ENCODE measurements at regions not wholly inside any gene's neighbourhood (a gene's known extent, or its start where the extent isn't known, plus 50 kb on each side); places are given as distances from the start of the nearest gene placed in this dataset.
"Not testable (repeated sequence)": the region's sequence is repeated elsewhere in the genome, so short reads cannot be mapped to it uniquely, and the experiment has no call there.

GRCh38 chr16:24624102-24624501, 84.7 kb downstream of the RBBP6 start:
- DNase-seq (ENCODE audit: insufficient read length, low spot score): no peak
- no peak for FAIRE-seq

GRCh38 chr16:24626256-24626655, 86.9 kb downstream of the RBBP6 start:
- DNase-seq (ENCODE audit: insufficient read length, low spot score): peak; percentile 43
- no peak for FAIRE-seq

DNA sequence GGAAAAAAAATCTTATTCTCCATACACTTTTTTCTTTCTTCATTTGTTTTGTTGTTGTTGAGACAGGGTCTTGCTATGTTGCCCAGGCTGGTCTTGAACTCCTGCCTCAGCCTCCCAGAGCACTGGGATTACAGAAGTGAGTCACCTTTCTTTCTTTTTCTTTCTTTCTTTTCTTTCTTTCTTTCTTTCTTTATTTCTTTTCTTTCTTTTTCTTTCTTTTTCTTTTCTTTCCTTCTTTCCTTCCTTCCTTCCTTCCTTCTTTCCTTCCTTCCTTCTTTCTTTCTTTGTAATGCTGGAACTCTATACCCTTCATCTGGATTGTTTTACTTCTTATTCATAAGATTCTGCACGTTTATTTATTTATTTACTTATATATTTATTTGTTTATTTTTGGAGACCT, 94.5 kb upstream of the TNRC6A start:
- DNase-seq (ENCODE audit: insufficient read length, low spot score) (no peak), FAIRE-seq (no peak)

GRCh38 chr16:24635900-24636610, 93.4 kb upstream of the TNRC6A start:
- DNase-seq (ENCODE audit: insufficient read length, low spot score) (peak; percentile 79), FAIRE-seq (peak; percentile 80)

DNA sequence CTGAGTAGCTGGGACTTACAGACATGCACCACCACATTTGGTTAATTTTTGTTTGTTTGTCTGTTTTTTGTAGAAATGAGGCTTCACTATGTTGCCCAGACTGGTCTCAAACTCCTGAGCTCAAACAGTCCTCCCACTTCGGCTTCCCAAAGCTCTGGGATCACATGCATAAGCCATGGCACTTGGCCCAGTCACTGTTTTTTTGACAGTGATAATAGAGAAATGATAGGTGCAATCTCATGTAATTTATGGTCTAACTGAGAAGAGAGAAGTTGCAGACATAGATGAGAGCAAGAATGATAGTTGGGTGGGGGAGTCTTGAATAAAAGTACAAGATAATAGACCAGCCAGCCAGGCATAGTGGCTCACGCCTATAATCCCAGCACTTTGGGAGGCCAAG, 89.7 kb upstream of the TNRC6A start:
- FAIRE-seq: no peak
- no peak for DNase-seq (ENCODE audit: insufficient read length, low spot score)

- DNase-seq (ENCODE audit: insufficient read length, low spot score) (no peak), FAIRE-seq (no peak)
Observed at GRCh38 chr16:24643489-24643888, 86.0 kb upstream of the TNRC6A start.

DNA sequence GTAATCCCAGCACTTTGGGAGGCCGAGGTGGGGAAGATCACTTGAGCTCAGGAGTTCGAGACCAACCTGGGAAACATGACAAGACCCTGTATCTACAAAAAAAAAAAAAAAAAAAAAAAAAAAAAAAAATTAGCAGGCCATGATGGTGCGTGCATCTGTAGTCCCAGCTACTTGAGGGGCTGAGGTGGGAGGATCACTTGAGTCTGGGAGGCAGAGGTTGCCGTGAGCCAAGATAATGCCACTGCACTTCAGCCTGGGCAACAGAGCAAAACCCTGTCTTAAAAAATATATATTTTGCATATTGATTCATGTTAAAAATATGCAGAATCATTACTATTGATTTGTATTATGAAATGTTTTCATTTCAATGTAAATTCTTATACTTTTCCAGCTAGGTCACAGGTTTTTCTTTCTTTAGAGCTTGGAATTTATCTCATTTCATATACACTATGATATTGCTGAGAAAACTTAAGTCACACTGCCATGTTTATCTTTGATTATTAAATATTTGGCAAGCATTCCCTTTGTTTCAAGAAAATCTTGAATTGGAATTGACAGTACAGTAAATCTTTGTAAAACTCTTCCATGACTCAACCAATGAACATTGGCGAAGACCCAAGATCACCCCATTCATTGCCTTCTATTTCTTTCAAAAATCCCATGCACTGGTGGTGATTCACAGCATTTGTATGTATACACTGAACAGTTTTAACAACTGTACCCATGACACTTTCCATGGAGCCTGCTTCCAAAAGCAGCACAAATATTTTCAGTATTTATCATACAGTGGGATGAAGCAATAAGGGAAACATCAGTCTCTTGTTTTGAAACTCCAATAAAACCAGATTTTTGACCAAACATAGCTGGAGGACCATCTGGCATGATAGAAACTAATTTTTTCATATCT, 83.5 kb upstream of the TNRC6A start:
- DNase-seq (ENCODE audit: insufficient read length, low spot score): peak; percentile 86
- FAIRE-seq: no peak

DNA sequence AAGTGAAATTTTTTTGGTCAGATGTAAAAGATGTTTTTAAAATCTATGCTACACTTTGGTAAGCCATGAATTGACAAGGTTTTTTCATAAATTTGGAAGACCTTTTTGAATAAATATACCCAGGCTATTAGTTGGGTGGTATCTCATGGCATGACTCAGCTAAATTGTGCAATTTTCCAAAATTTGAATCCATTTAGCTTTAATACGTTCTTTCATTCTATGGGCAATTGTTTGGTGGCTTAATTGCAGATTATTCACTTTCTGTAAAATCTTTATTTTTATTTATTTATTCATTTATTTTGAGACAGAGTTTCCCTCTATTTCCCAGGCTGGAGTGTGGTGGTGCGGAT, 82.8 kb upstream of the TNRC6A start:
- DNase-seq (ENCODE audit: insufficient read length, low spot score) (no peak), FAIRE-seq (no peak)

DNA sequence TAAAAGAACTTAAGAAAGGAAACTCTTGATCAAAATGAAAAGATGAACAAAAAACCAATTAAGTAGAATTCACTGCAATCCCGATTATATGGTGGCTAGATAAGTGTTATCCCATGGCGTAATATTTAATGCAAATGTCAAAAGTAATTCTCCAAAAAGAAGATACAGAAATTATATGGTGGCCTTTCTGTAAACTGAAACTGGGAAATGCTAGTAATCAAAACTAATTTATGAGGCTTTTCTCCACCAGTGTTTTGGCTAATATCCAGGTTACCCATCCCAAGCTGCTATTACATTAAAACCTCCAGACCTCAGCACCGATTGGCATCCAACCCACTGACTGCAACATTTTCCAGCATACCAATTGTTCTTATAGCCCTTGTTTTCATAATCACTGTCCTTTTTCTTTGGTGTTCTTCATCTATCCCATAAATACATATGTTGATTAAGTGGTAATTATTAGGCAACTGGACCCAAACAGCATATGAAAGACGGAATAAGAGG, 77.2 kb upstream of the TNRC6A start:
- DNase-seq (ENCODE audit: insufficient read length, low spot score): no peak
- FAIRE-seq: no peak

- no peak for FAIRE-seq
- DNase-seq (ENCODE audit: insufficient read length, low spot score): no peak
Observed at GRCh38 chr16:24652803-24653202, 76.6 kb upstream of the TNRC6A start.

DNA sequence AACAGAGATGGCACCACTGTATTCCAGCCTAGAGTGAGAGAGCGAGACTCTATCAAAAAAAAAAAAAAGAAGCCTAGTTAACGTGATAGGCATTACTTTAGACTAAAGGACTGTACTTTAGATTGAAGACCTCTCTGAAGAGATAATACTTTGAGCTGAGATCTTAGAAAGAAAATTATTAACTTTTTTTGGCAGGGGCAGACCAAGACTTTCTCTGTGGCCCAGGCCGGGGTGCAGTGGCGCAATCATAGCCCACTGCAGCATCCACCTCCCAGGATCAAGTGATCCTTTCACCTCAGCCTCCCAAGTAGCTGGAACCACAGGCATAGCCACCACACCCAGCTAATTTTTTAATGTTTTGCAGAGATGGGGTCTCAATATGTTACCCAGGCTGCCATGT, 75.7 kb upstream of the TNRC6A start:
- no peak for DNase-seq (ENCODE audit: insufficient read length, low spot score)
- FAIRE-seq: no peak

DNA sequence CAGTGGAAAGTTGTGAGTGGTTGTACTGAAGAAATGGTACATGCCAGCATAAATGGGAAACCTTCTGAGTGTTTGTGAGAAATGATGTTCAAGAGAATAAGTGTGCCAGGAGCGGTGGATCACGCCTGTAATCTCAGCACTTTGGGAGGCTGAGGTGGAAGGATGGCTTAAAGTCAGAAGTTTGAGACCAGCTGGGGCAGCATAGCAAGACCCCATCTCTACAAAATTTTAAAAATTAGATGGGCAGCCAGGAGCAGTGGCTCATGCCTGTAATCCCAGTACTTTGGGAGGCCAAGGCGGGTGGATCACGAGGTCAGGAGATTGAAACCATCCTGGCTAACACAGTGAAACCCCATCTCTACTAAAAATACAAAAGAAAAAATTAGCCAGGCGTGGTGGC, 63.5 kb upstream of the TNRC6A start:
- not testable (repeated sequence) for FAIRE-seq

DNA sequence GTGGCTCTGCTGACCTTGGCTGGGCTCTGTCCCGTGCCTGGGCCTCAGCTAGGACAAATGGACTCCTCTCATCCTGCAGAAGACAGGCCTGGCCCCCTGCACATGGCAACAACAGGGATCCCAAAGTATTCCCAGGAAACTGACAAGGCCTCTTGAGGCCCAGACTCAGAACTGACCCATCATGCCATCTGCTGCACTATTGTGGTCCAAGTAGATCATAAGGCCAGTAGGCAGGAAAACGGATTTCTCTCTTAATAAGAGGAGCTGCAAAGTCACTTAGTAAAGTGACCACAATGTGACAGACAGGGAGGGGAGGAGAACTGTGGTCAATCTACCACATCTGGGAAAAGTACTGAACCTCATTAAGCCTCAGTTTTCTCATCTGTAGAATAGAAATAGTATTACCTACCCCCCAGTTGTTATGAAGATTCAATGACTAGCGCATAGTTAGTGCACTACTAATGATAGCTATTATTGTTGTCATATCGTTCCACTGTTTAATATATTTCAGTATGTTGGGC, 62.1 kb upstream of the TNRC6A start:
- FAIRE-seq (no peak), DNase-seq (ENCODE audit: insufficient read length, low spot score) (no peak)

More for the DNA sequence above, 63.5 kb upstream of the TNRC6A start:
- not testable (repeated sequence) for DNase-seq (ENCODE audit: insufficient read length, low spot score)

GRCh38 chr16:24668481-24669061, 60.9 kb upstream of the TNRC6A start:
- FAIRE-seq (no peak), DNase-seq (ENCODE audit: insufficient read length, low spot score) (no peak)

GRCh38 chr16:24670623-24671454, 58.6 kb upstream of the TNRC6A start:
- DNase-seq (ENCODE audit: insufficient read length, low spot score) (peak; percentile 70), FAIRE-seq (peak; percentile 78)

GRCh38 chr16:24671455-24671954, 57.9 kb upstream of the TNRC6A start:
- no peak for DNase-seq (ENCODE audit: insufficient read length, low spot score)
- peak; percentile 28 for FAIRE-seq

DNA sequence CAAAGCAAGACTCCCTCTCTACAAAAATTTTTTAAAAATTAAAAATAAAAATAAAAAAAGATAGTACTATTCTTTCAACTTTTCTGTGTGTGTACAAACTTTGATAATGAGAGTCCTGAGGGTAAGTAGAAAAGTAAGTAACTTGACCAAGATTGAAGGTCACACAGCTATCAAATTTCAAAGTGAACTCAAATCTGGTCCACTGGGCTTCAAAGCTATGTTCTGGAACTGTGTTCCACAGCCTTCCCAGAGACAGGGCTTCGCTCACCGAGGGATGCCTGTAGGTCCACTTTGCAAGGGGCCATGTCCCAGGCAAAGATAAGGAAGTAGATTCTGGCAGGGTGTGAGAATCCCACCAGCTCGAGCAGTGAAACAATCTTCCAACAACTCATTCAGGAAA, 56.3 kb upstream of the TNRC6A start:
- FAIRE-seq (no peak), DNase-seq (ENCODE audit: insufficient read length, low spot score) (no peak)

GRCh38 chr16:24674877-24675276, 54.6 kb upstream of the TNRC6A start:
- FAIRE-seq (no peak), DNase-seq (ENCODE audit: insufficient read length, low spot score) (no peak)

DNA sequence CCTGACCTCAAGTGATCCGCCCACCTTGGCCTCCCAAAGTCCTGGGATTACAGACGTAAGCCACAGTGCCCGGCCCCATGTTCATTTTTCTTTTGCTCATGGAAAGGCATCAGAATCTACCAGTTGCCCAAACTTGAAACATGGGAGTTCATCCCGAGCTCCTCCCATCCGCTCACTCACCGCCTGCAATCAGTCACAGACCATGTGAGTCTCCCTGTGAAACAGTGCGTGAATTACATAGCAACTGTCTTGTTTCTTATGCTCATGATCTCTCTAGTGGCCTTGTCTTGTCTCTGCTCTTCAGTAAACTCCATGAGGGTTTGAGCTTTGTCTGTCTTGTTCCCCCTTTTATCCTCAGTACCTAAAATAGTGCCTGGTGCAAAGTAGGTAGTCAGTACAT, 52.1 kb upstream of the TNRC6A start:
- DNase-seq (ENCODE audit: insufficient read length, low spot score): no peak
- no peak for FAIRE-seq

All from HTR-8/SVneo (cell line).